WTC11 (cell line): ENCODE measurements at regions not wholly inside any gene's neighbourhood (a gene's known extent, or its start where the extent isn't known, plus 50 kb on each side); places are given as distances from the start of the nearest gene placed in this dataset.

Source experiments
- ATF3 ChIP-seq: sonication (generic); formaldehyde crosslinking; conservative IDR thresholded peaks from 2 replicates; pipeline ENCODE4 v1.8.1; 2022; ENCODE audit warnings: mild to moderate bottlenecking, missing genetic modification reagents
- CREB1 ChIP-seq: sonication (generic); formaldehyde crosslinking; IDR thresholded peaks from 2 replicates; pipeline ENCODE4 v1.8.0; 2023; ENCODE audit warnings: mild to moderate bottlenecking, missing genetic modification reagents
- CTCF ChIP-seq: fragments of 200-600 bp; IDR thresholded peaks from 2 replicates; pipeline ENCODE4 v1.8.0; 2022; ENCODE audit warnings: antibody characterized with exemption
- E2F5 ChIP-seq: sonication (generic); formaldehyde crosslinking; IDR thresholded peaks from 2 replicates; pipeline ENCODE4 v1.8.1; 2022; ENCODE audit warnings: mild to moderate bottlenecking, moderate library complexity, missing genetic modification reagents
- NFYB ChIP-seq: sonication (generic); formaldehyde crosslinking; conservative IDR thresholded peaks from 2 replicates; pipeline ENCODE4 v1.8.0; 2022; ENCODE audit warnings: low read depth, missing genetic modification reagents
- RELA ChIP-seq: sonication (generic); formaldehyde crosslinking; IDR thresholded peaks from 2 replicates; pipeline ENCODE4 v1.8.1; 2022; ENCODE audit warnings: missing genetic modification reagents, mild to moderate bottlenecking, borderline replicate concordance
- TEAD4 ChIP-seq: sonication (generic); formaldehyde crosslinking; IDR thresholded peaks from 2 replicates; pipeline ENCODE4 v1.8.0; 2022; ENCODE audit warnings: mild to moderate bottlenecking, missing genetic modification reagents
- USF2 ChIP-seq: sonication (generic); formaldehyde crosslinking; IDR thresholded peaks from 2 replicates; pipeline ENCODE4 v1.8.1; 2023; ENCODE audit warnings: mild to moderate bottlenecking, missing genetic modification reagents, moderate library complexity
- ZNF219 ChIP-seq: sonication (generic); formaldehyde crosslinking; IDR thresholded peaks from 2 replicates; pipeline ENCODE4 v1.8.0; 2023; ENCODE audit warnings: missing genetic modification reagents, mild to moderate bottlenecking, borderline replicate concordance

GRCh38 chr10:64731016-64731415, 1209.8 kb downstream of the REEP3 start:
- TF ChIP-seq CTCF: no peak
- TF ChIP-seq ATF3: no peak
- no peak for TF ChIP-seq NFYB (CRISPR knock-in tag)
- TF ChIP-seq USF2 (CRISPR knock-in tag): no peak
- TF ChIP-seq ZNF219 (CRISPR knock-in tag): no peak
- TF ChIP-seq E2F5 (CRISPR knock-in tag): no peak
- TF ChIP-seq RELA (CRISPR knock-in tag): no peak
- TF ChIP-seq TEAD4 (CRISPR knock-in tag): no peak
- no peak for TF ChIP-seq CREB1
